ENCODE measurements at regions not wholly inside any gene's neighbourhood (a gene's known extent, or its start where the extent isn't known, plus 50 kb on each side); places are given as distances from the start of the nearest gene placed in this dataset.

DNA sequence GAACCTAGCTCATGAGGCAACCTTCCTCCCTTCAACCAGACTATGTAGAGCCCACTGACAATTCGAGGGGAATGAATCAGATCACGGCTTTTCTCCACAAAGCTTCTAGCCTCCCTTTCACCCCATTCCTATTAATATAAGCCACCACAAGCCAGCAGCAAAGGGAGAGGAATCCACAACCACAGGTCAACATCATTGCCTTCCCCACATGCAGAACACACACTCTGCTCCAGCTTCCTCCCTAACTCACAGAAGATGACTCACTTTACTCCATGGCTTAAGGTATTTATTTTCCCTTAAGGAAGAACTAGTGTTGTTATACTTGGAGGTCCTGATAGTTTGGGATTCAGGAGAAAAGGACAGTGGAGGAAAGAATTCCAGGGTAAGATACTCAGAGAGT, 272.2 kb downstream of the C1D start:
- Histone ChIP-seq H2AFZ (ENCODE audit: low read depth, low read length) (no peak overlapping the region), H3K4me2 (ENCODE audit: low read length) (no peak overlapping the region), H3K4me3 (ENCODE audit: low read length) (no peak overlapping the region), H3K27me3 (ENCODE audit: insufficient read depth, low read depth, low read length) (no peaks in the 10 kb centered on the region), H3K36me3 (ENCODE audit: insufficient read depth, low read length) (no peaks in the 10 kb centered on the region), H3K9me3 (ENCODE audit: low read length) (no peaks in the 10 kb centered on the region), H3F3A (ENCODE audit: insufficient read depth, low read length, poor library complexity, severe bottlenecking) (no peaks in the 10 kb centered on the region), H3K9me2 (ENCODE audit: insufficient read depth, low read length) (no peaks in the 10 kb centered on the region), H3K9ac (ENCODE audit: low read length) (no peak overlapping the region), H4K20me1 (ENCODE audit: insufficient read depth) (no peaks in the 10 kb centered on the region), H3K79me2 (replicated peaks; ENCODE audit: insufficient read depth, low read length) (no peaks in the 10 kb centered on the region), H3K27ac (ENCODE audit: low read length) (no peak overlapping the region)
- TF ChIP-seq, protein P1, sequence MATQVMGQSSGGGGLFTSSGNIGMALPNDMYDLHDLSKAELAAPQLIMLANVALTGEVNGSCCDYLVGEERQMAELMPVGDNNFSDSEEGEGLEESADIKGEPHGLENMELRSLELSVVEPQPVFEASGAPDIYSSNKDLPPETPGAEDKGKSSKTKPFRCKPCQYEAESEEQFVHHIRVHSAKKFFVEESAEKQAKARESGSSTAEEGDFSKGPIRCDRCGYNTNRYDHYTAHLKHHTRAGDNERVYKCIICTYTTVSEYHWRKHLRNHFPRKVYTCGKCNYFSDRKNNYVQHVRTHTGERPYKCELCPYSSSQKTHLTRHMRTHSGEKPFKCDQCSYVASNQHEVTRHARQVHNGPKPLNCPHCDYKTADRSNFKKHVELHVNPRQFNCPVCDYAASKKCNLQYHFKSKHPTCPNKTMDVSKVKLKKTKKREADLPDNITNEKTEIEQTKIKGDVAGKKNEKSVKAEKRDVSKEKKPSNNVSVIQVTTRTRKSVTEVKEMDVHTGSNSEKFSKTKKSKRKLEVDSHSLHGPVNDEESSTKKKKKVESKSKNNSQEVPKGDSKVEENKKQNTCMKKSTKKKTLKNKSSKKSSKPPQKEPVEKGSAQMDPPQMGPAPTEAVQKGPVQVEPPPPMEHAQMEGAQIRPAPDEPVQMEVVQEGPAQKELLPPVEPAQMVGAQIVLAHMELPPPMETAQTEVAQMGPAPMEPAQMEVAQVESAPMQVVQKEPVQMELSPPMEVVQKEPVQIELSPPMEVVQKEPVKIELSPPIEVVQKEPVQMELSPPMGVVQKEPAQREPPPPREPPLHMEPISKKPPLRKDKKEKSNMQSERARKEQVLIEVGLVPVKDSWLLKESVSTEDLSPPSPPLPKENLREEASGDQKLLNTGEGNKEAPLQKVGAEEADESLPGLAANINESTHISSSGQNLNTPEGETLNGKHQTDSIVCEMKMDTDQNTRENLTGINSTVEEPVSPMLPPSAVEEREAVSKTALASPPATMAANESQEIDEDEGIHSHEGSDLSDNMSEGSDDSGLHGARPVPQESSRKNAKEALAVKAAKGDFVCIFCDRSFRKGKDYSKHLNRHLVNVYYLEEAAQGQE (IDR thresholded peaks at IDR 0.05; ENCODE audit: borderline replicate concordance) = no peak
- TF ChIP-seq EP300 (conservative IDR thresholded peaks at IDR 0.05; ENCODE audit: poor library complexity, severe bottlenecking) (no peak), EZH2 (IDR thresholded peaks at IDR 0.05; ENCODE audit: borderline replicate concordance, insufficient read depth, low read length, poor library complexity, severe bottlenecking) (no peak), TAF1 (IDR thresholded peaks at IDR 0.05; ENCODE audit: low read depth) (no peak), MXI1 (conservative IDR thresholded peaks at IDR 0.05; ENCODE audit: poor library complexity, severe bottlenecking) (no peak), POLR2AphosphoS5 (IDR thresholded peaks at IDR 0.05) (no peak), SMC3 (conservative IDR thresholded peaks at IDR 0.05; ENCODE audit: poor library complexity) (no peak), RAD21 (conservative IDR thresholded peaks at IDR 0.05) (no peak)
- TF ChIP-seq, protein P2, sequence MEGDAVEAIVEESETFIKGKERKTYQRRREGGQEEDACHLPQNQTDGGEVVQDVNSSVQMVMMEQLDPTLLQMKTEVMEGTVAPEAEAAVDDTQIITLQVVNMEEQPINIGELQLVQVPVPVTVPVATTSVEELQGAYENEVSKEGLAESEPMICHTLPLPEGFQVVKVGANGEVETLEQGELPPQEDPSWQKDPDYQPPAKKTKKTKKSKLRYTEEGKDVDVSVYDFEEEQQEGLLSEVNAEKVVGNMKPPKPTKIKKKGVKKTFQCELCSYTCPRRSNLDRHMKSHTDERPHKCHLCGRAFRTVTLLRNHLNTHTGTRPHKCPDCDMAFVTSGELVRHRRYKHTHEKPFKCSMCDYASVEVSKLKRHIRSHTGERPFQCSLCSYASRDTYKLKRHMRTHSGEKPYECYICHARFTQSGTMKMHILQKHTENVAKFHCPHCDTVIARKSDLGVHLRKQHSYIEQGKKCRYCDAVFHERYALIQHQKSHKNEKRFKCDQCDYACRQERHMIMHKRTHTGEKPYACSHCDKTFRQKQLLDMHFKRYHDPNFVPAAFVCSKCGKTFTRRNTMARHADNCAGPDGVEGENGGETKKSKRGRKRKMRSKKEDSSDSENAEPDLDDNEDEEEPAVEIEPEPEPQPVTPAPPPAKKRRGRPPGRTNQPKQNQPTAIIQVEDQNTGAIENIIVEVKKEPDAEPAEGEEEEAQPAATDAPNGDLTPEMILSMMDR (IDR thresholded peaks at IDR 0.05; ENCODE audit: poor library complexity, severe bottlenecking) = no peak

DNA sequence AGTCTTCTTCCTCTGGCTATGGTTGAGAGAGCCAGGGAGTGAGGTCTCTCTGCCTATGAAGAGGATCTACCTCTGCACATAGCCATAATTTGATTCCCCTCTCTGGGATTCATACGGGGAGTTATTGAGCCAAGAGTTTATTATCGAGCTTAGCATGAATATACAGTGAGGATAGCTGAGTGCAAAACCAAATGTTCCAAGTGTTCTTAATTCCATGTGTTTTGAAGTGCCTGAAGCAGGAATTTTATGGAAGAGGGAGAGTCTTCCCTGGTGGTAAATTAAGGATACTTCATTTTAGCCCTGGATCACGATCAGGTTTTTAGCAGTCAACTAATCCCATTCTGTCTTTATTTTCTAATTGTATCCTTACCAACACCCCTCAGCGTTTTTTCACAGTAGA, 270.6 kb downstream of the C1D start:
- TF ChIP-seq, protein P2 (IDR thresholded peaks at IDR 0.05; ENCODE audit: poor library complexity, severe bottlenecking) = no peak
- TF ChIP-seq EP300 (conservative IDR thresholded peaks at IDR 0.05; ENCODE audit: poor library complexity, severe bottlenecking) = no peak
- TF ChIP-seq MXI1 (conservative IDR thresholded peaks at IDR 0.05; ENCODE audit: poor library complexity, severe bottlenecking) = no peak
- no peak for TF ChIP-seq SMC3 (conservative IDR thresholded peaks at IDR 0.05; ENCODE audit: poor library complexity)
- TF ChIP-seq RAD21 (conservative IDR thresholded peaks at IDR 0.05) = no peak
- no peak for TF ChIP-seq EZH2 (IDR thresholded peaks at IDR 0.05; ENCODE audit: borderline replicate concordance, insufficient read depth, low read length, poor library complexity, severe bottlenecking)
- TF ChIP-seq, protein P1 (IDR thresholded peaks at IDR 0.05; ENCODE audit: borderline replicate concordance) = no peak
- TF ChIP-seq TAF1 (IDR thresholded peaks at IDR 0.05; ENCODE audit: low read depth) = no peak
- no peak for TF ChIP-seq POLR2AphosphoS5 (IDR thresholded peaks at IDR 0.05)
- Histone ChIP-seq H3K79me2 (replicated peaks; ENCODE audit: insufficient read depth, low read length) (no peaks in the 10 kb centered on the region), H3F3A (ENCODE audit: insufficient read depth, low read length, poor library complexity, severe bottlenecking) (no peaks in the 10 kb centered on the region), H3K36me3 (ENCODE audit: insufficient read depth, low read length) (no peaks in the 10 kb centered on the region), H3K9me2 (ENCODE audit: insufficient read depth, low read length) (no peaks in the 10 kb centered on the region), H3K4me2 (ENCODE audit: low read length) (no peak overlapping the region), H3K27ac (ENCODE audit: low read length) (no peak overlapping the region), H2AFZ (ENCODE audit: low read depth, low read length) (no peak overlapping the region), H3K27me3 (ENCODE audit: insufficient read depth, low read depth, low read length) (no peaks in the 10 kb centered on the region), H4K20me1 (ENCODE audit: insufficient read depth) (no peaks in the 10 kb centered on the region), H3K9me3 (ENCODE audit: low read length) (no peaks in the 10 kb centered on the region), H3K9ac (ENCODE audit: low read length) (no peak overlapping the region), H3K4me3 (ENCODE audit: low read length) (no peak overlapping the region)

Data from neural cell (in vitro differentiated cells).